Upper lobe of left lung (tissue), 4 donors: ENCODE measurements at regions not wholly inside any gene's neighbourhood (a gene's known extent, or its start where the extent isn't known, plus 50 kb on each side); places are given as distances from the start of the nearest gene placed in this dataset.

Experiments used
- CTCF ChIP-seq, 6 experiments: fragments of 450-650 bp in 4 of 6; fragments of 200-600 bp in 2 of 6; sonication (generic) in 2 of 6; IDR thresholded peaks; one replicate each; pipeline ENCODE4 v1.5.1; 2016 to 2019; ENCODE audit warnings: antibody characterized with exemption in 6 of 6
- EP300 ChIP-seq, 4 donors: sonication (generic); formaldehyde crosslinking; IDR thresholded peaks; one replicate each; pipeline ENCODE4 v1.5.1; 2017; ENCODE audit warnings: antibody characterized with exemption in 4 of 4, control low read depth in 2 of 4
- POLR2A ChIP-seq, 4 donors: fragments of 450-650 bp; IDR thresholded peaks; one replicate each; pipeline ENCODE4 v1.5.1; 2016 to 2017; ENCODE audit warnings: antibody characterized with exemption in 4 of 4, mild to moderate bottlenecking in 2 of 4

GRCh38 chr1:55538428-55538827 lies 323.3 kb upstream of the USP24 start:
- TF ChIP-seq CTCF (IDR thresholded peaks at IDR 0.05) (no peak), EP300 (IDR thresholded peaks at IDR 0.05) (no peak), POLR2A (IDR thresholded peaks at IDR 0.05) (no peak)
